NCI-H524 (cell line): ENCODE measurements at regions not wholly inside any gene's neighbourhood (a gene's known extent, or its start where the extent isn't known, plus 50 kb on each side); places are given as distances from the start of the nearest gene placed in this dataset.
"Not testable (repeated sequence)": the region's sequence is repeated elsewhere in the genome, so short reads cannot be mapped to it uniquely, and the experiment has no call there.

Experiments
- DNase-seq, 2 experiments: peaks; one replicate each; lab custom pipeline; 2025; lab: John Stamatoyannopoulos, UW

- no peak for DNase-seq
These were observed 245.9 kb downstream of the DLL1 start for GRCh38 chr6:170044836-170045562.

GRCh38 chr6:170043881-170044790 is 246.7 kb downstream of the DLL1 start:
- no peak for DNase-seq

GRCh38 chr6:170043150-170043819 is 247.6 kb downstream of the DLL1 start:
- DNase-seq = no peak

- DNase-seq = no peak
These were observed 248.2 kb downstream of the DLL1 start for GRCh38 chr6:170042596-170043118.

GRCh38 chr6:170042123-170042522 is 248.8 kb downstream of the DLL1 start:
- no peak for DNase-seq

GRCh38 chr6:170041526-170041925 is 249.4 kb downstream of the DLL1 start:
- DNase-seq = no peak

- DNase-seq = no peak
These were observed 250.0 kb downstream of the DLL1 start for GRCh38 chr6:170040906-170041305.

- DNase-seq = no peak
These were observed 250.8 kb downstream of the DLL1 start for GRCh38 chr6:170040115-170040500.

GRCh38 chr6:170039156-170040114 is 251.4 kb downstream of the DLL1 start:
- no peak for DNase-seq

GRCh38 chr6:170038708-170039107 is 252.2 kb downstream of the DLL1 start:
- no peak for DNase-seq

GRCh38 chr6:170038251-170038650 is 252.6 kb downstream of the DLL1 start:
- DNase-seq = no peak

- no peak for DNase-seq
These were observed 253.2 kb downstream of the DLL1 start for GRCh38 chr6:170037541-170038250.

- no peak for DNase-seq
These were observed 254.0 kb downstream of the DLL1 start for GRCh38 chr6:170036916-170037315.

- DNase-seq = not testable (repeated sequence)
These were observed 254.5 kb downstream of the DLL1 start for GRCh38 chr6:170036367-170036766.

- DNase-seq = no peak
These were observed 255.0 kb downstream of the DLL1 start for GRCh38 chr6:170035901-170036304.

- no peak for DNase-seq
These were observed 255.8 kb downstream of the DLL1 start for GRCh38 chr6:170035044-170035443.

- no peak for DNase-seq
These were observed 256.6 kb downstream of the DLL1 start for GRCh38 chr6:170034294-170034693.

GRCh38 chr6:170033666-170034065 is 257.2 kb downstream of the DLL1 start:
- no peak for DNase-seq

GRCh38 chr6:170032706-170033309 is 258.1 kb downstream of the DLL1 start:
- DNase-seq = no peak

GRCh38 chr6:170032197-170032596 is 258.7 kb downstream of the DLL1 start:
- no peak for DNase-seq
